ENCODE measurements at regions not wholly inside any gene's neighbourhood (a gene's known extent, or its start where the extent isn't known, plus 50 kb on each side); places are given as distances from the start of the nearest gene placed in this dataset.

- no peaks in the 10 kb centered on the region for H3K36me3 ChIP-seq (ENCODE audit: control insufficient read depth, insufficient read depth, low read length)
- FAIRE-seq (no peak), ATAC-seq (no peak), DNase-seq (ENCODE audit: extremely low read depth in 1 of 4, low spot score in 3 of 4) (no peak)
- no peak overlapping the region for H3K27ac ChIP-seq (ENCODE audit: extremely low read depth, low read depth, low read length)
- H2AFZ ChIP-seq (ENCODE audit: low read depth, low read length), result no peak overlapping the region
- H3K9me3 ChIP-seq (replicated peaks; ENCODE audit: control insufficient read depth, insufficient read depth, low read depth, low read length), result no peaks in the 10 kb centered on the region; the same call in 1 of the 2 replicates
- WGBS (ENCODE audit: insufficient coverage, low coverage, missing lambda C conversion rate), result 0% methylated on average over 1 of the region's 1 CpG
- H4K20me1 ChIP-seq (replicated peaks; ENCODE audit: control insufficient read depth, insufficient read depth, low read length), result no peaks in the 10 kb centered on the region
- H3K79me2 ChIP-seq (ENCODE audit: control insufficient read depth, insufficient read depth, low read length), result no peaks in the 10 kb centered on the region
- ChIA-PET POLR2A (no interaction called here), CTCF (ENCODE audit: low intra/inter-chr PET ratio) (no interaction called here)
- no TSS peak for BruUV-seq (replicated peaks)
- H3K27me3 ChIP-seq (ENCODE audit: control insufficient read depth in 2 of 2, insufficient read depth in 2 of 2, low read length in 2 of 2), result no peaks in the 10 kb centered on the region
- H3K9ac ChIP-seq (ENCODE audit: insufficient read depth in 1 of 2, low read depth in 2 of 2, low read length in 2 of 2), result no peak overlapping the region
- in situ Hi-C loops (cut with MboI), result no loop called here
- H3K4me2 ChIP-seq (ENCODE audit: insufficient read depth, low read length), result no peak overlapping the region
- H3K4me3 ChIP-seq, result no peak overlapping the region
- H3K4me1 ChIP-seq (replicated peaks in 1 of 2; ENCODE audit: control insufficient read depth in 2 of 2, insufficient read depth in 2 of 2, low read length in 2 of 2), result no peaks in the 10 kb centered on the region
- H3K9me1 ChIP-seq (ENCODE audit: control insufficient read depth, insufficient read depth, low read length), result no peaks in the 10 kb centered on the region
- intact Hi-C loops (cut with micrococcal nuclease), result no loop called here
- TF ChIP-seq HLTF (IDR thresholded peaks at IDR 0.05) (no peak), JUN (IDR thresholded peaks at IDR 0.05; ENCODE audit: borderline replicate concordance, low read depth, low read length) (no peak), JUN (CRISPR knock-in tag; IDR thresholded peaks at IDR 0.05; ENCODE audit: borderline replicate concordance) (no peak), PCBP1 (IDR thresholded peaks at IDR 0.05; ENCODE audit: low read depth, low read length, poor library complexity, severe bottlenecking) (no peak), XRCC3 (IDR thresholded peaks at IDR 0.05) (no peak), MLX (CRISPR knock-in tag; conservative IDR thresholded peaks at IDR 0.05) (no peak), MED1 (CRISPR knock-in tag; IDR thresholded peaks at IDR 0.05; ENCODE audit: borderline replicate concordance) (no peak), CBX2 (IDR thresholded peaks at IDR 0.05; ENCODE audit: insufficient read depth, low read length, poor library complexity, severe bottlenecking) (no peak), SRSF9 (IDR thresholded peaks at IDR 0.05; ENCODE audit: borderline replicate concordance, low read depth, low read length) (no peak)
- TF ChIP-seq, protein P1, sequence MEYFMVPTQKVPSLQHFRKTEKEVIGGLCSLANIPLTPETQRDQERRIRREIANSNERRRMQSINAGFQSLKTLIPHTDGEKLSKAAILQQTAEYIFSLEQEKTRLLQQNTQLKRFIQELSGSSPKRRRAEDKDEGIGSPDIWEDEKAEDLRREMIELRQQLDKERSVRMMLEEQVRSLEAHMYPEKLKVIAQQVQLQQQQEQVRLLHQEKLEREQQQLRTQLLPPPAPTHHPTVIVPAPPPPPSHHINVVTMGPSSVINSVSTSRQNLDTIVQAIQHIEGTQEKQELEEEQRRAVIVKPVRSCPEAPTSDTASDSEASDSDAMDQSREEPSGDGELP (CRISPR knock-in tag; IDR thresholded peaks at IDR 0.05; ENCODE audit: borderline replicate concordance), result no peak
- TF ChIP-seq, protein P2, sequence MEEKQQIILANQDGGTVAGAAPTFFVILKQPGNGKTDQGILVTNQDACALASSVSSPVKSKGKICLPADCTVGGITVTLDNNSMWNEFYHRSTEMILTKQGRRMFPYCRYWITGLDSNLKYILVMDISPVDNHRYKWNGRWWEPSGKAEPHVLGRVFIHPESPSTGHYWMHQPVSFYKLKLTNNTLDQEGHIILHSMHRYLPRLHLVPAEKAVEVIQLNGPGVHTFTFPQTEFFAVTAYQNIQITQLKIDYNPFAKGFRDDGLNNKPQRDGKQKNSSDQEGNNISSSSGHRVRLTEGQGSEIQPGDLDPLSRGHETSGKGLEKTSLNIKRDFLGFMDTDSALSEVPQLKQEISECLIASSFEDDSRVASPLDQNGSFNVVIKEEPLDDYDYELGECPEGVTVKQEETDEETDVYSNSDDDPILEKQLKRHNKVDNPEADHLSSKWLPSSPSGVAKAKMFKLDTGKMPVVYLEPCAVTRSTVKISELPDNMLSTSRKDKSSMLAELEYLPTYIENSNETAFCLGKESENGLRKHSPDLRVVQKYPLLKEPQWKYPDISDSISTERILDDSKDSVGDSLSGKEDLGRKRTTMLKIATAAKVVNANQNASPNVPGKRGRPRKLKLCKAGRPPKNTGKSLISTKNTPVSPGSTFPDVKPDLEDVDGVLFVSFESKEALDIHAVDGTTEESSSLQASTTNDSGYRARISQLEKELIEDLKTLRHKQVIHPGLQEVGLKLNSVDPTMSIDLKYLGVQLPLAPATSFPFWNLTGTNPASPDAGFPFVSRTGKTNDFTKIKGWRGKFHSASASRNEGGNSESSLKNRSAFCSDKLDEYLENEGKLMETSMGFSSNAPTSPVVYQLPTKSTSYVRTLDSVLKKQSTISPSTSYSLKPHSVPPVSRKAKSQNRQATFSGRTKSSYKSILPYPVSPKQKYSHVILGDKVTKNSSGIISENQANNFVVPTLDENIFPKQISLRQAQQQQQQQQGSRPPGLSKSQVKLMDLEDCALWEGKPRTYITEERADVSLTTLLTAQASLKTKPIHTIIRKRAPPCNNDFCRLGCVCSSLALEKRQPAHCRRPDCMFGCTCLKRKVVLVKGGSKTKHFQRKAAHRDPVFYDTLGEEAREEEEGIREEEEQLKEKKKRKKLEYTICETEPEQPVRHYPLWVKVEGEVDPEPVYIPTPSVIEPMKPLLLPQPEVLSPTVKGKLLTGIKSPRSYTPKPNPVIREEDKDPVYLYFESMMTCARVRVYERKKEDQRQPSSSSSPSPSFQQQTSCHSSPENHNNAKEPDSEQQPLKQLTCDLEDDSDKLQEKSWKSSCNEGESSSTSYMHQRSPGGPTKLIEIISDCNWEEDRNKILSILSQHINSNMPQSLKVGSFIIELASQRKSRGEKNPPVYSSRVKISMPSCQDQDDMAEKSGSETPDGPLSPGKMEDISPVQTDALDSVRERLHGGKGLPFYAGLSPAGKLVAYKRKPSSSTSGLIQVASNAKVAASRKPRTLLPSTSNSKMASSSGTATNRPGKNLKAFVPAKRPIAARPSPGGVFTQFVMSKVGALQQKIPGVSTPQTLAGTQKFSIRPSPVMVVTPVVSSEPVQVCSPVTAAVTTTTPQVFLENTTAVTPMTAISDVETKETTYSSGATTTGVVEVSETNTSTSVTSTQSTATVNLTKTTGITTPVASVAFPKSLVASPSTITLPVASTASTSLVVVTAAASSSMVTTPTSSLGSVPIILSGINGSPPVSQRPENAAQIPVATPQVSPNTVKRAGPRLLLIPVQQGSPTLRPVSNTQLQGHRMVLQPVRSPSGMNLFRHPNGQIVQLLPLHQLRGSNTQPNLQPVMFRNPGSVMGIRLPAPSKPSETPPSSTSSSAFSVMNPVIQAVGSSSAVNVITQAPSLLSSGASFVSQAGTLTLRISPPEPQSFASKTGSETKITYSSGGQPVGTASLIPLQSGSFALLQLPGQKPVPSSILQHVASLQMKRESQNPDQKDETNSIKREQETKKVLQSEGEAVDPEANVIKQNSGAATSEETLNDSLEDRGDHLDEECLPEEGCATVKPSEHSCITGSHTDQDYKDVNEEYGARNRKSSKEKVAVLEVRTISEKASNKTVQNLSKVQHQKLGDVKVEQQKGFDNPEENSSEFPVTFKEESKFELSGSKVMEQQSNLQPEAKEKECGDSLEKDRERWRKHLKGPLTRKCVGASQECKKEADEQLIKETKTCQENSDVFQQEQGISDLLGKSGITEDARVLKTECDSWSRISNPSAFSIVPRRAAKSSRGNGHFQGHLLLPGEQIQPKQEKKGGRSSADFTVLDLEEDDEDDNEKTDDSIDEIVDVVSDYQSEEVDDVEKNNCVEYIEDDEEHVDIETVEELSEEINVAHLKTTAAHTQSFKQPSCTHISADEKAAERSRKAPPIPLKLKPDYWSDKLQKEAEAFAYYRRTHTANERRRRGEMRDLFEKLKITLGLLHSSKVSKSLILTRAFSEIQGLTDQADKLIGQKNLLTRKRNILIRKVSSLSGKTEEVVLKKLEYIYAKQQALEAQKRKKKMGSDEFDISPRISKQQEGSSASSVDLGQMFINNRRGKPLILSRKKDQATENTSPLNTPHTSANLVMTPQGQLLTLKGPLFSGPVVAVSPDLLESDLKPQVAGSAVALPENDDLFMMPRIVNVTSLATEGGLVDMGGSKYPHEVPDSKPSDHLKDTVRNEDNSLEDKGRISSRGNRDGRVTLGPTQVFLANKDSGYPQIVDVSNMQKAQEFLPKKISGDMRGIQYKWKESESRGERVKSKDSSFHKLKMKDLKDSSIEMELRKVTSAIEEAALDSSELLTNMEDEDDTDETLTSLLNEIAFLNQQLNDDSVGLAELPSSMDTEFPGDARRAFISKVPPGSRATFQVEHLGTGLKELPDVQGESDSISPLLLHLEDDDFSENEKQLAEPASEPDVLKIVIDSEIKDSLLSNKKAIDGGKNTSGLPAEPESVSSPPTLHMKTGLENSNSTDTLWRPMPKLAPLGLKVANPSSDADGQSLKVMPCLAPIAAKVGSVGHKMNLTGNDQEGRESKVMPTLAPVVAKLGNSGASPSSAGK (IDR thresholded peaks at IDR 0.05), result no peak
These were observed 395.2 kb upstream of the MIR17HG start for GRCh38 chr13:90952326-90952725.

All from K562 (cell line).